GM12878 (cell line): ENCODE measurements at regions not wholly inside any gene's neighbourhood (a gene's known extent, or its start where the extent isn't known, plus 50 kb on each side); places are given as distances from the start of the nearest gene placed in this dataset.

Experiments
- ATAC-seq: fragments of 200-7000 bp; cut with Tn5 transposase; 3 replicates; pipeline ENCODE4 v1.9.1; 2020; ENCODE audit warnings: mild to moderate bottlenecking, moderate library complexity
- BruUV-seq: library from RNA; stranded (reverse); fragments of 400-500 nt; replicated peaks from 2 replicates; lab custom pipeline; 2021; lab: Mats Ljungman, UMichigan
- CTCF ChIA-PET: fragments of 300-600 bp; sonication (Branson Sonifier 250); formaldehyde crosslinking; extraction: SDS; loops from one replicate; lab custom pipeline; 2021; ENCODE audit warnings: inconsistent platforms; lab: Yijun Ruan, JAX
- POLR2A ChIA-PET: fragments of 350-600 bp; formaldehyde crosslinking; extraction: SDS; loops from one replicate; lab custom pipeline; 2021; ENCODE audit warnings: inconsistent platforms; lab: Charles Lee
- RAD21 ChIA-PET: fragments of 300-600 bp; sonication (Branson Sonifier 250); formaldehyde crosslinking; loops from one replicate; lab custom pipeline; 2023; ENCODE audit warnings: antibody characterized with exemption; ENCODE audit not compliant: unreplicated experiment; lab: Charles Lee
- SMC1A ChIA-PET: fragments of 300-600 bp; sonication (Branson Sonifier 250); formaldehyde crosslinking; loops from one replicate; lab custom pipeline; 2023; ENCODE audit not compliant: unreplicated experiment, uncharacterized antibody; lab: Charles Lee
- DNase-seq: peaks from one replicate; pipeline ENCODE4 v3.0.0-alpha.2; 2011; ENCODE audit warnings: low read depth, low spot score
- FAIRE-seq: peaks from 3 replicates; lab custom pipeline; 2011; peaks lifted over from hg19 to GRCh38; lab: Jason Lieb, UNC
- H2AFZ ChIP-seq: 2 replicates; pipeline ENCODE4 v1.6.0; 2011; ENCODE audit warnings: low read depth, low read length, control low read depth; ENCODE audit not compliant: control insufficient read depth
- H3K27ac ChIP-seq: 2 replicates; pipeline ENCODE4 v1.5.1; 2011; ENCODE audit warnings: control low read depth; ENCODE audit not compliant: control insufficient read depth, insufficient read depth
- H3K27me3 ChIP-seq, 2 experiments: replicated peaks in 1 of 2; 2 replicates each; pipeline versions ENCODE4 v1.6.0 to v1.6.1; 2011; ENCODE audit warnings: low read length in 1 of 2; ENCODE audit not compliant: control insufficient read depth in 2 of 2, insufficient read depth in 2 of 2
- H3K36me3 ChIP-seq, 2 experiments: 2 replicates each; pipeline ENCODE4 v1.5.1; 2011; ENCODE audit warnings: low read length in 1 of 2; ENCODE audit not compliant: control insufficient read depth in 2 of 2, insufficient read depth in 2 of 2
- H3K4me1 ChIP-seq: 2 replicates; pipeline ENCODE4 v1.6.1; 2011; ENCODE audit warnings: mild to moderate bottlenecking, low read length, moderate library complexity, mixed read lengths; ENCODE audit not compliant: control insufficient read depth, insufficient read depth
- H3K4me2 ChIP-seq: 2 replicates; pipeline ENCODE4 v1.6.0; 2011; ENCODE audit warnings: control low read depth; ENCODE audit not compliant: control insufficient read depth, insufficient read depth
- H3K4me3 ChIP-seq: fragments of 200-600 bp; sonication (generic); 2 replicates; pipeline ENCODE4 v1.5.1; 2016
- H3K79me2 ChIP-seq: 2 replicates; pipeline ENCODE4 v1.6.0; 2011; ENCODE audit warnings: low read length; ENCODE audit not compliant: control insufficient read depth, insufficient read depth
- H3K9ac ChIP-seq: 2 replicates; pipeline ENCODE4 v1.8.0; 2011; ENCODE audit warnings: low read length, control low read depth, mixed read lengths; ENCODE audit not compliant: control insufficient read depth, insufficient read depth
- H3K9me3 ChIP-seq: replicated peaks from 3 replicates; pipeline ENCODE4 v1.5.1; 2011; ENCODE audit warnings: mild to moderate bottlenecking, low read length; ENCODE audit not compliant: control insufficient read depth, insufficient read depth
- H4K20me1 ChIP-seq: 2 replicates; pipeline ENCODE4 v1.6.0; 2011; ENCODE audit not compliant: control insufficient read depth, insufficient read depth
- CEBPB ChIP-seq, 2 experiments: fragments of 150-350 bp in 1 of 2; IDR thresholded peaks; 2 replicates each; pipeline ENCODE4 v1.6.1; 2012 to 2014; ENCODE audit warnings: low read depth in 2 of 2, low read length in 2 of 2, borderline replicate concordance in 1 of 2, inconsistent platforms in 1 of 2
- CHD1 ChIP-seq: IDR thresholded peaks from 2 replicates; pipeline ENCODE4 v1.6.1; 2012; ENCODE audit warnings: low read depth, low read length, improper control_type of control experiment
- EZH2 ChIP-seq: IDR thresholded peaks from 2 replicates; pipeline ENCODE4 v1.6.1; 2012; ENCODE audit warnings: low read depth, mild to moderate bottlenecking, control low read depth, inconsistent platforms, low read length, borderline replicate concordance; ENCODE audit not compliant: control insufficient read depth
- GATAD2B ChIP-seq: fragments of 450-650 bp; conservative IDR thresholded peaks from 2 replicates; pipeline ENCODE4 v1.6.1; 2017; ENCODE audit warnings: low read depth, mild to moderate bottlenecking, moderate library complexity
- HCFC1 ChIP-seq: fragments of 150-350 bp; IDR thresholded peaks from 2 replicates; pipeline ENCODE4 v1.6.1; 2014; ENCODE audit warnings: low read length
- MYC ChIP-seq: IDR thresholded peaks from 2 replicates; pipeline ENCODE4 v1.6.1; 2011; ENCODE audit warnings: mild to moderate bottlenecking, low read length, moderate library complexity, inconsistent platforms; ENCODE audit not compliant: insufficient read depth, insufficient replicate concordance, insufficient read length, severe bottlenecking
- SIN3A ChIP-seq: IDR thresholded peaks from 2 replicates; pipeline ENCODE4 v1.6.1; 2012; ENCODE audit warnings: low read depth, low read length, improper control_type of control experiment
- ZNF217 ChIP-seq: fragments of 450-650 bp; IDR thresholded peaks from 2 replicates; pipeline ENCODE4 v1.6.1; 2017; ENCODE audit warnings: antibody characterized with exemption, mild to moderate bottlenecking
- ZNF274 ChIP-seq: IDR thresholded peaks from one replicate; pipeline ENCODE4 v1.8.0; 2011; ENCODE audit not compliant: insufficient read length, insufficient read depth
- WGBS: methylation state at CpG from one replicate; pipeline ENCODE4 v1.1.6; 2016; ENCODE audit warnings: low lambda C conversion rate; ENCODE audit not compliant: insufficient replicate concordance, insufficient coverage; ENCODE audit errors: missing lambda C conversion rate; 5-methylcytosine and 5-hydroxymethylcytosine counted together
- in situ Hi-C: fragments of 300-500 bp; cut with MboI; formaldehyde crosslinking; loops from 9 replicates; pipeline ENCODE4 v1.14.3; 2018; ENCODE audit warnings: mixed read lengths
- intact Hi-C: fragments of 100-400 bp; cut with micrococcal nuclease; formaldehyde crosslinking; loops from one replicate; pipeline ENCODE4 v1.14.2; 2022; ENCODE audit not compliant: unreplicated experiment
- TF ChIP-seq, protein P1 (sequence below): IDR thresholded peaks from 2 replicates; pipeline ENCODE4 v1.6.1; 2011; ENCODE audit warnings: borderline replicate concordance, low read depth, mild to moderate bottlenecking, moderate library complexity, low read length; ENCODE audit not compliant: insufficient read depth, poor library complexity, severe bottlenecking
- TF ChIP-seq, protein P2 (sequence below): IDR thresholded peaks from 2 replicates; pipeline ENCODE4 v1.6.1; 2012; ENCODE audit warnings: mild to moderate bottlenecking, low read depth, low read length
- TF ChIP-seq, protein P3 (sequence below): fragments of 450-650 bp; IDR thresholded peaks from 2 replicates; pipeline ENCODE4 v1.6.1; 2017; ENCODE audit warnings: antibody characterized with exemption, mild to moderate bottlenecking, moderate library complexity
- TF ChIP-seq, protein P4 (sequence below): IDR thresholded peaks from 2 replicates; pipeline ENCODE4 v1.6.1; 2012; ENCODE audit warnings: low read depth, low read length, improper control_type of control experiment
- TF ChIP-seq, protein P5 (sequence below): fragments of 450-650 bp; IDR thresholded peaks from 2 replicates; pipeline ENCODE4 v1.6.1; 2016; ENCODE audit warnings: mild to moderate bottlenecking

DNA sequence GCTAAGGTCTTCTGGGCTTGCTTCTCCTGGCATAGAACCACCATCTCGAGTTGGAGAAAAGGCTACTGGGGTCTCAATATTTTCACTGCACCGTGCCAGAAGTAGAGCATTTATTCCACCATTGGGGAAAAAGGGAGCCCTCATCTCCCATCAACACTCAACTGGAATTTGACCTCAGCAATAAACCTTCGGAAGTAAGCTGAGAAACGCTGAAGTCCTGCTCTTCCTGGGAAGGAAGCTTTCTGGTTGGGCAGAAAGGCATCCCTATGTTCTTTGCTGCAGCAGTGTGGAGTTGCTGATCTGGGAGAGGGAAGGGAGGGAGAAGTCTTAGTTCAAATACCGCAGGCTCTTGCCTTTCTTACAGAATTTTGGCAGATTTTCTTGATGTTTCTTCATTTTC is 368.8 kb downstream of the NUP35 start:
- Histone ChIP-seq H3K79me2 (no peaks in the 10 kb centered on the region), H3K4me2 (no peak overlapping the region), H3K36me3 (no peaks in the 10 kb centered on the region), H3K9ac (no peak overlapping the region), H4K20me1 (no peaks in the 10 kb centered on the region), H2AFZ (no peak overlapping the region), H3K27ac (no peak overlapping the region), H3K4me1 (no peaks in the 10 kb centered on the region; the same call in 1 of the 2 replicates), H3K9me3 (no peaks in the 10 kb centered on the region), H3K27me3 (no peaks in the 10 kb centered on the region), H3K4me3 (no peak overlapping the region)
- RAD21 ChIA-PET: no interaction called here
- in situ Hi-C loops: no loop called here
- SMC1A ChIA-PET: interaction anchor here (0.7 to 1.1 kb wide), 2 partner anchors 12 to 17 kb away, joined by 3 read pairs; no protein-coding TSS in a partner anchor
- POLR2A ChIA-PET: no interaction called here
- intact Hi-C loops: no loop called here
- BruUV-seq: no TSS peak
- WGBS: 46% methylated on average over 5 of the region's 5 CpGs
- CTCF ChIA-PET: no interaction called here
- ATAC-seq (no peak), DNase-seq (no peak), FAIRE-seq (no peak)
- TF ChIP-seq ZNF217 (no peak), CEBPB (IDR thresholded peaks at IDR 0.05; ENCODE audit: borderline replicate concordance in 1 of 2, low read depth in 2 of 2, low read length in 2 of 2) (no peak), GATAD2B (no peak), ZNF274 (no peak), CHD1 (no peak), SIN3A (no peak), EZH2 (no peak), HCFC1 (no peak), MYC (no peak)
- TF ChIP-seq, protein P1, sequence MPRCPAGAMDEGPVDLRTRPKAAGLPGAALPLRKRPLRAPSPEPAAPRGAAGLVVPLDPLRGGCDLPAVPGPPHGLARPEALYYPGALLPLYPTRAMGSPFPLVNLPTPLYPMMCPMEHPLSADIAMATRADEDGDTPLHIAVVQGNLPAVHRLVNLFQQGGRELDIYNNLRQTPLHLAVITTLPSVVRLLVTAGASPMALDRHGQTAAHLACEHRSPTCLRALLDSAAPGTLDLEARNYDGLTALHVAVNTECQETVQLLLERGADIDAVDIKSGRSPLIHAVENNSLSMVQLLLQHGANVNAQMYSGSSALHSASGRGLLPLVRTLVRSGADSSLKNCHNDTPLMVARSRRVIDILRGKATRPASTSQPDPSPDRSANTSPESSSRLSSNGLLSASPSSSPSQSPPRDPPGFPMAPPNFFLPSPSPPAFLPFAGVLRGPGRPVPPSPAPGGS: no peak
- TF ChIP-seq, protein P2, sequence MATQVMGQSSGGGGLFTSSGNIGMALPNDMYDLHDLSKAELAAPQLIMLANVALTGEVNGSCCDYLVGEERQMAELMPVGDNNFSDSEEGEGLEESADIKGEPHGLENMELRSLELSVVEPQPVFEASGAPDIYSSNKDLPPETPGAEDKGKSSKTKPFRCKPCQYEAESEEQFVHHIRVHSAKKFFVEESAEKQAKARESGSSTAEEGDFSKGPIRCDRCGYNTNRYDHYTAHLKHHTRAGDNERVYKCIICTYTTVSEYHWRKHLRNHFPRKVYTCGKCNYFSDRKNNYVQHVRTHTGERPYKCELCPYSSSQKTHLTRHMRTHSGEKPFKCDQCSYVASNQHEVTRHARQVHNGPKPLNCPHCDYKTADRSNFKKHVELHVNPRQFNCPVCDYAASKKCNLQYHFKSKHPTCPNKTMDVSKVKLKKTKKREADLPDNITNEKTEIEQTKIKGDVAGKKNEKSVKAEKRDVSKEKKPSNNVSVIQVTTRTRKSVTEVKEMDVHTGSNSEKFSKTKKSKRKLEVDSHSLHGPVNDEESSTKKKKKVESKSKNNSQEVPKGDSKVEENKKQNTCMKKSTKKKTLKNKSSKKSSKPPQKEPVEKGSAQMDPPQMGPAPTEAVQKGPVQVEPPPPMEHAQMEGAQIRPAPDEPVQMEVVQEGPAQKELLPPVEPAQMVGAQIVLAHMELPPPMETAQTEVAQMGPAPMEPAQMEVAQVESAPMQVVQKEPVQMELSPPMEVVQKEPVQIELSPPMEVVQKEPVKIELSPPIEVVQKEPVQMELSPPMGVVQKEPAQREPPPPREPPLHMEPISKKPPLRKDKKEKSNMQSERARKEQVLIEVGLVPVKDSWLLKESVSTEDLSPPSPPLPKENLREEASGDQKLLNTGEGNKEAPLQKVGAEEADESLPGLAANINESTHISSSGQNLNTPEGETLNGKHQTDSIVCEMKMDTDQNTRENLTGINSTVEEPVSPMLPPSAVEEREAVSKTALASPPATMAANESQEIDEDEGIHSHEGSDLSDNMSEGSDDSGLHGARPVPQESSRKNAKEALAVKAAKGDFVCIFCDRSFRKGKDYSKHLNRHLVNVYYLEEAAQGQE: no peak
- TF ChIP-seq, protein P3, sequence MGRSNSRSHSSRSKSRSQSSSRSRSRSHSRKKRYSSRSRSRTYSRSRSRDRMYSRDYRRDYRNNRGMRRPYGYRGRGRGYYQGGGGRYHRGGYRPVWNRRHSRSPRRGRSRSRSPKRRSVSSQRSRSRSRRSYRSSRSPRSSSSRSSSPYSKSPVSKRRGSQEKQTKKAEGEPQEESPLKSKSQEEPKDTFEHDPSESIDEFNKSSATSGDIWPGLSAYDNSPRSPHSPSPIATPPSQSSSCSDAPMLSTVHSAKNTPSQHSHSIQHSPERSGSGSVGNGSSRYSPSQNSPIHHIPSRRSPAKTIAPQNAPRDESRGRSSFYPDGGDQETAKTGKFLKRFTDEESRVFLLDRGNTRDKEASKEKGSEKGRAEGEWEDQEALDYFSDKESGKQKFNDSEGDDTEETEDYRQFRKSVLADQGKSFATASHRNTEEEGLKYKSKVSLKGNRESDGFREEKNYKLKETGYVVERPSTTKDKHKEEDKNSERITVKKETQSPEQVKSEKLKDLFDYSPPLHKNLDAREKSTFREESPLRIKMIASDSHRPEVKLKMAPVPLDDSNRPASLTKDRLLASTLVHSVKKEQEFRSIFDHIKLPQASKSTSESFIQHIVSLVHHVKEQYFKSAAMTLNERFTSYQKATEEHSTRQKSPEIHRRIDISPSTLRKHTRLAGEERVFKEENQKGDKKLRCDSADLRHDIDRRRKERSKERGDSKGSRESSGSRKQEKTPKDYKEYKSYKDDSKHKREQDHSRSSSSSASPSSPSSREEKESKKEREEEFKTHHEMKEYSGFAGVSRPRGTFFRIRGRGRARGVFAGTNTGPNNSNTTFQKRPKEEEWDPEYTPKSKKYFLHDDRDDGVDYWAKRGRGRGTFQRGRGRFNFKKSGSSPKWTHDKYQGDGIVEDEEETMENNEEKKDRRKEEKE: no peak
- TF ChIP-seq, protein P4, sequence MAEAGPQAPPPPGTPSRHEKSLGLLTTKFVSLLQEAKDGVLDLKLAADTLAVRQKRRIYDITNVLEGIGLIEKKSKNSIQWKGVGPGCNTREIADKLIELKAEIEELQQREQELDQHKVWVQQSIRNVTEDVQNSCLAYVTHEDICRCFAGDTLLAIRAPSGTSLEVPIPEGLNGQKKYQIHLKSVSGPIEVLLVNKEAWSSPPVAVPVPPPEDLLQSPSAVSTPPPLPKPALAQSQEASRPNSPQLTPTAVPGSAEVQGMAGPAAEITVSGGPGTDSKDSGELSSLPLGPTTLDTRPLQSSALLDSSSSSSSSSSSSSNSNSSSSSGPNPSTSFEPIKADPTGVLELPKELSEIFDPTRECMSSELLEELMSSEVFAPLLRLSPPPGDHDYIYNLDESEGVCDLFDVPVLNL: no peak
- TF ChIP-seq, protein P5, sequence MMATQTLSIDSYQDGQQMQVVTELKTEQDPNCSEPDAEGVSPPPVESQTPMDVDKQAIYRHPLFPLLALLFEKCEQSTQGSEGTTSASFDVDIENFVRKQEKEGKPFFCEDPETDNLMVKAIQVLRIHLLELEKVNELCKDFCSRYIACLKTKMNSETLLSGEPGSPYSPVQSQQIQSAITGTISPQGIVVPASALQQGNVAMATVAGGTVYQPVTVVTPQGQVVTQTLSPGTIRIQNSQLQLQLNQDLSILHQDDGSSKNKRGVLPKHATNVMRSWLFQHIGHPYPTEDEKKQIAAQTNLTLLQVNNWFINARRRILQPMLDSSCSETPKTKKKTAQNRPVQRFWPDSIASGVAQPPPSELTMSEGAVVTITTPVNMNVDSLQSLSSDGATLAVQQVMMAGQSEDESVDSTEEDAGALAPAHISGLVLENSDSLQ: no peak
